Dedifferentiated amniotic fluid mesenchymal stem cell (primary cell): ENCODE measurements at regions not wholly inside any gene's neighbourhood (a gene's known extent, or its start where the extent isn't known, plus 50 kb on each side); places are given as distances from the start of the nearest gene placed in this dataset.
A peak's percentile ranks its signal among the peaks of the same experiment; 100 is the strongest.
"Not testable (repeated sequence)": the region's sequence is repeated elsewhere in the genome, so short reads cannot be mapped to it uniquely, and the experiment has no call there.

Experiments
- DNase-seq: peaks from one replicate; pipeline ENCODE4 v3.0.0-alpha.2; 2016; ENCODE audit errors: extremely low spot score

DNA sequence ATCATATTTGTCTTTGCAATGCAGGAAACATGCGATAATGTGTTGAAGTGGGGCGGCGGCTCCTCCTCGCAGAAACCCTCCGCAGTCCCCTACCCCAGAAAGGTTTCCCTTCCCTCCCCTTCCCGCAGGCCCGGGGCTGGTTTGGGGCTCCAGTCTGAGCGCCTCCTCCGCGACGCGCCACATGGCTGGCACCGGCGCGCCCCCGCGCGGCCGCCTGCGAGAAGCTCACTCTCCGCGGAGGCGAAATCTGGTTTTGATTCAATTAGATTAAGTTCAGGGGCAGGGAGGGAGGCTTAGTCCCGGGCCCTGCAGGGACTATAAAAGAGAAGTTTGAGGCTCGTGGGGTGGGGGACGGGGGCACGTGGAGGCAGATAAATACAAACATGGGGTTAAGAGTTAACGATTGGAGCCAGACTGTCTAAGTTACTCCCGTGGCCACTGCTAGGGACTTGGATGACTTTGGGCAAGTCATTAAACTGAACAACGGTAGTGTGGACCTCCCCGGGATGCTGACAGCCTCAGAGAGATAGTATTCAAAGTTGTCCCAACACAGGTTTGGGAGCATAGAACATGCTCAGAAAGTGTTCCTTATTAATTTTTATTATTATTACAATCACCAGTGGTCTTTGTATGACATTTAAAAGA is 69.4 kb downstream of the MSX2 start:
- peak; percentile 44 for DNase-seq

DNA sequence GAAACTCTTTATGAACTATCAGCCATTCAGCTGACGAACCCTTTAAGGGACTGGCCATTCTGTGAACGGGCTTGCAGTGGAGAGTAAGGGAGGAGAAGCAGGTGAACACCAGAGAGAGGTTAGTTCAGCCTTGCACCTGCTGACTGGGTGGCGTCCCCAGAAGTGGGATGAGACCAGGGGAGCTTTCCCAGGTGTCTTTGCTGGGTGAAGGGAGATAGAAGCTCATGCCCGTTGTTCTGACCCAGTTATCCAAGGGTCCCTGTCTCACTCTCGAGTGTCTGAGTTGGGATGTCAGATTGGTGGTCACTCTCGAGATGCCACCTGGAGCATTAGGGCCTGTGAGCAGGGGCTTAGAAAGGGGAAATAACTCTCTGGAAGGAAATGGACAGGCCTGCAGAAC is 68.7 kb downstream of the MSX2 start:
- no peak for DNase-seq

DNA sequence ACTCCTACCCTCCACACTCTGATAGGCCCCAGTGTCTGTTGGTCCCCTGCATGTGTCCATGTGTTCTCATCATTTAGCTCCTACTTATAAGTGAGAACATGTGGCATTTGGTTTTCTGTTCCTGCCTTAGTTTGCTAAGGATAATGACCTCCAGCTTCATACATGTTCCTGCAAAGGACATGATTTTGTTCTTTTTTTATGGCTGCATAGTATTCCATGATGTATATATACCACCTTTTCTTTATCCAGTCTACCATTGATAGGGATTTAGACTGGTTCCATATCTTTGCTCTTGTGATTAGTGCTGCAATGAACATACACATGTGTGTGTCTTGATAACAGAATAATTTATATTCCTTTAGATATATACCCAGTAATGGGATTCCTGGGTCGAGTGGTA is 67.9 kb downstream of the MSX2 start:
- not testable (repeated sequence) for DNase-seq

DNA sequence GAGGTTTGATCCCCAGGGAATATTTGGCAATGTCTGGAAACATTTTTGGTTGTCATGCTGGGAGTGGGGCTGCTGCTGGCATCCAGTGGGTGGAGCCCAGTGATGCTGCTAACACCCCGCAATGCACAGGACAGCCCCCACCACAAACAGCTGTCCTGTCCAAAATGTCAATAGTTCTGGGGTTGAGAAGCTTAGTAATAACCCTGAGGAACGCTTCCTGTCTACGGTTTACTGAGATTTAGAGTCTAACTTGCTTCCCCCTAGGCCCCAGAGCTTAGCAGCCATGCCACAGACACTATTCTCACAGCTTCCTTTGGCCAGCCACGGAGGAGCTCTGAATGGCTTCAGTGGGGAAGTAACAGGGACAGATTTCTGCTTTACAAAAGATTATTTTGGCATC is 66.5 kb downstream of the MSX2 start:
- DNase-seq: no peak

DNA sequence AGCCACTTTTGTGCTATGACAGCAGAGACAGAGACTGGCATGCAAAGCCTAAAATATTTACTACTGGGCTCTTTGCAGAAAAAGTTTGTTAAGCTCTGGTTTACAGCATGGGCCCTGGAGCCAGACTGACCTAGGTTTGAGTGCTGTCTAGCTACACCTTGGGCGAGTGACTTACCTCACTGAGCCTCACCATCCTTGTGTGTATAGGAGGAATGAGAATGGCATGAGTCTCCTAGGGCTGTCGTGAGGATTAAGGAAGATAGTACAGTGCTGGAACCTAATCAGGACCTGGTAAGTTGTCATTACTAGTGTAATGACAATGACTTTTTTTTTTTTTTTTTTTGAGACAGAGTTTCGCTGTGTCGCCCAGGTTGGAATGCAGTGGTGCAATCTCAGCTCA is 65.2 kb downstream of the MSX2 start:
- DNase-seq: no peak

DNA sequence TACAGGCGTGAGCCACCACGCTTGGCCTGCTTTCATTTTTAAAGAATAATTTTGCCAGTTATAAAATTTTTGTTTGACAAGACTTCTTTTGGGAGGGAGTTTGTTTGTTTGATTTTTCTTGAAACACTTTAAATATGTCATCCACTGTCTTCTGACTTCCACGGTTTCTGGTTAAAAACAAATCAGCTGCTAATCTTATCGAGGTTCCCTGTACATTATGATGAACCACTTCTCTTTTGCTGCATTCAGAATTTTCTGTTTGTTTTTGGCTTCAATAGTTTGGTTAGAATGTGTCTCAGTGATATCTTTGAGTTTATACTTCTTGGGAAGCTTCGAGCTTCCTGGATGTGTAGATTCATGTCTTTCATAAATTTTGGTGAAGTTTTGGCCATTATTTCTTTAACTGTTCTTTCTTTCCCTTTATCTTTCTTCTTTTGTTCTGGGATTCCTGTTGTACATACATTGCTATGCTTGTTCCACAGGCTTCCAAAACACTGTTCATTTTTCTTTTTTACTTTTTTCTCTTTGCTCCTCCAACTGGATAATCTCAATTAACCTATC is 60.8 kb downstream of the MSX2 start:
- DNase-seq: no peak
